ENCODE measurements at regions not wholly inside any gene's neighbourhood (a gene's known extent, or its start where the extent isn't known, plus 50 kb on each side); places are given as distances from the start of the nearest gene placed in this dataset.

DNA sequence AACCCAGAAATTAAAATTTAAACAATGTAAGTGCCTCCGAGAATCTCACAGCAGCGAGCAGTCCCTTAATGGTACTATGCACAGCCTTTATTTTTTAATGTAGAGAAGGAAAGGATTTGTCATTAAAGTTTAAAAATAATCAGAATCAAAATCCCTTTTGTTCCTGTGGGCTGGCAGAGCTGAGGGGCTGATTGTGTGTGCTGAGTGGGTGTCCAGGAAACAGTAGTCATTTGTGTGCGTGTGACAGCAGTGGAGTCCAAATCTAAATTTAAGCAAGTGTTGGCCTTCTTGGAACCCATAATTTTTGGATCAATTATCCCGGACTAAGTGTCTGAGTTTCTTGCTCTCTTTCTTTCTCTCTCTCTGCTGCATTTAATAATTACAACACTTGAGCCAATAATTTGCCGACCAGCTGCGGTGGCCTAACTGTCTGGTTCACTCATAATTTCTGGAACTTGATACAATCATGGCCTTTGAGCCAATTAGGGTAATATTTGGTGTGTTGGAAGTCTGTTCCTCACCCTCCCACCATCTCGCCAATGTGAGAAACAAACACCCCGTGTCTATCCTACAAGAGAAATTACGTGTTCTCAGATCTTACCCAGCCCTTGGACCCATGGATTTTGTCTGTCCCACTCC lies 528.0 kb downstream of the SOX6 start:
- H3K9me3 ChIP-seq: no peaks in the 10 kb centered on the region
- no peak overlapping the region for H3K4me3 ChIP-seq (ENCODE audit: low read depth, low read length)
- no peaks in the 10 kb centered on the region for H3K36me3 ChIP-seq
- no peaks in the 10 kb centered on the region for H3K27me3 ChIP-seq
- no peak for TF ChIP-seq CTCF (IDR thresholded peaks at IDR 0.05; ENCODE audit: low read depth, low read length)
- no peaks in the 10 kb centered on the region for H3K4me1 ChIP-seq
- DNase-seq: no peak

GRCh38 chr11:15829312-15829711 lies 527.0 kb downstream of the SOX6 start:
- Histone ChIP-seq H3K9me3 (no peaks in the 10 kb centered on the region), H3K4me3 (ENCODE audit: low read depth, low read length) (no peak overlapping the region), H3K27me3 (no peaks in the 10 kb centered on the region), H3K4me1 (no peaks in the 10 kb centered on the region), H3K36me3 (no peaks in the 10 kb centered on the region)
- TF ChIP-seq CTCF (IDR thresholded peaks at IDR 0.05; ENCODE audit: low read depth, low read length): no peak
- no peak for DNase-seq

- no peaks in the 10 kb centered on the region for H3K27me3 ChIP-seq
- H3K4me1 ChIP-seq: no peaks in the 10 kb centered on the region
- TF ChIP-seq CTCF (IDR thresholded peaks at IDR 0.05; ENCODE audit: low read depth, low read length): no peak
- H3K36me3 ChIP-seq: no peaks in the 10 kb centered on the region
- no peak overlapping the region for H3K4me3 ChIP-seq (ENCODE audit: low read depth, low read length)
- DNase-seq: no peak
- no peaks in the 10 kb centered on the region for H3K9me3 ChIP-seq
Observed at GRCh38 chr11:15830741-15831428, 525.5 kb downstream of the SOX6 start.

GRCh38 chr11:15835788-15836411 lies 520.4 kb downstream of the SOX6 start:
- Histone ChIP-seq H3K4me3 (ENCODE audit: low read depth, low read length) (no peak overlapping the region), H3K27me3 (no peaks in the 10 kb centered on the region), H3K4me1 (no peaks in the 10 kb centered on the region; the same call in 1 of the 2 replicates), H3K36me3 (no peaks in the 10 kb centered on the region), H3K9me3 (no peaks in the 10 kb centered on the region)
- no peak for TF ChIP-seq CTCF (IDR thresholded peaks at IDR 0.05; ENCODE audit: low read depth, low read length)
- DNase-seq: peak; percentile 16

DNA sequence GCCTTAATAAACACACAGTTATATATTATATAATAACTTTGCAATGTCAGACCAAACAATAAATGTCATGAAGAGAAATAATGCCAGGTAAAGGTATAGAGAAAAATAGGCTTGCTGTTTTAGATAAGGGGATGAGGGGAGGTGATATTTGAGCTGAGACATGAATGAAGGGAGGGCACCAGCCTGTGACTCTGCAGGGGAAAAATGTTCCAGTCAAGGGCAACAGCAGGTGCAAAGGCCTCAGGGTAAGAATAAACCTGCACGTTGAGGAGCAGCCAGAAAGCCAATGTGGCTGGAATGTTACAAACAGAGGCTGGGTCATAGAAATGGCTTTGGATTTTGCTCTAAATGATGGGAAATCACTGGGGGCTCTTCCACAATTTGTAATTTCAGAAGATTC lies 519.6 kb downstream of the SOX6 start:
- no peak for TF ChIP-seq CTCF (IDR thresholded peaks at IDR 0.05; ENCODE audit: low read depth, low read length)
- H3K9me3 ChIP-seq: no peaks in the 10 kb centered on the region
- no peaks in the 10 kb centered on the region for H3K27me3 ChIP-seq
- DNase-seq: no peak
- no peaks in the 10 kb centered on the region for H3K36me3 ChIP-seq
- no peaks in the 10 kb centered on the region; the same call in 1 of the 2 replicates for H3K4me1 ChIP-seq
- no peak overlapping the region for H3K4me3 ChIP-seq (ENCODE audit: low read depth, low read length)

Data from BE2C (cell line).